ENCODE measurements at regions not wholly inside any gene's neighbourhood (a gene's known extent, or its start where the extent isn't known, plus 50 kb on each side); places are given as distances from the start of the nearest gene placed in this dataset.

GRCh38 chr2:106941372-106941993 lies 55.5 kb upstream of the ST6GAL2 start:
- DNase-seq (ENCODE audit: low read depth in 4 of 4, low spot score in 3 of 4): no peak

- no peak for DNase-seq (ENCODE audit: low read depth in 4 of 4, low spot score in 3 of 4)
Observed at GRCh38 chr2:106943468-106944200, 57.7 kb upstream of the ST6GAL2 start.

GRCh38 chr2:106944215-106944614 lies 58.2 kb upstream of the ST6GAL2 start:
- no peak for DNase-seq (ENCODE audit: low read depth in 4 of 4, low spot score in 3 of 4)

- DNase-seq (ENCODE audit: low read depth in 4 of 4, low spot score in 3 of 4): no peak
Observed at GRCh38 chr2:106948540-106948939, 62.6 kb upstream of the ST6GAL2 start.

GRCh38 chr2:106953236-106953635 lies 67.3 kb upstream of the ST6GAL2 start:
- no peak for DNase-seq (ENCODE audit: low read depth in 4 of 4, low spot score in 3 of 4)

GRCh38 chr2:106953779-106954178 lies 67.8 kb upstream of the ST6GAL2 start:
- no peak for DNase-seq (ENCODE audit: low read depth in 4 of 4, low spot score in 3 of 4)

- no peak for DNase-seq (ENCODE audit: low read depth in 4 of 4, low spot score in 3 of 4)
Observed at GRCh38 chr2:106954304-106954703, 68.3 kb upstream of the ST6GAL2 start.

GRCh38 chr2:106956416-106956815 lies 70.4 kb upstream of the ST6GAL2 start:
- no peak for DNase-seq (ENCODE audit: low read depth in 4 of 4, low spot score in 3 of 4)

GRCh38 chr2:106956879-106957278 lies 70.9 kb upstream of the ST6GAL2 start:
- no peak for DNase-seq (ENCODE audit: low read depth in 4 of 4, low spot score in 3 of 4)

- DNase-seq (ENCODE audit: low read depth in 4 of 4, low spot score in 3 of 4): no peak
Observed at GRCh38 chr2:106959975-106960682, 74.2 kb upstream of the ST6GAL2 start.

GRCh38 chr2:106960683-106961161 lies 74.8 kb upstream of the ST6GAL2 start:
- no peak for DNase-seq (ENCODE audit: low read depth in 4 of 4, low spot score in 3 of 4)

GRCh38 chr2:106961328-106961727 lies 75.4 kb upstream of the ST6GAL2 start:
- DNase-seq (ENCODE audit: low read depth in 4 of 4, low spot score in 3 of 4): no peak

- no peak for DNase-seq (ENCODE audit: low read depth in 4 of 4, low spot score in 3 of 4)
Observed at GRCh38 chr2:106963156-106963555, 77.2 kb upstream of the ST6GAL2 start.

- no peak for DNase-seq (ENCODE audit: low read depth in 4 of 4, low spot score in 3 of 4)
Observed at GRCh38 chr2:106963893-106964292, 77.9 kb upstream of the ST6GAL2 start.

- DNase-seq (ENCODE audit: low read depth in 4 of 4, low spot score in 3 of 4): no peak
Observed at GRCh38 chr2:106965611-106966010, 79.6 kb upstream of the ST6GAL2 start.

- no peak for DNase-seq (ENCODE audit: low read depth in 4 of 4, low spot score in 3 of 4)
Observed at GRCh38 chr2:106969777-106970176, 83.8 kb upstream of the ST6GAL2 start.

GRCh38 chr2:106970471-106971261 lies 84.7 kb upstream of the ST6GAL2 start:
- DNase-seq (ENCODE audit: low read depth in 4 of 4, low spot score in 3 of 4): no peak

GRCh38 chr2:106972782-106973181 lies 86.8 kb upstream of the ST6GAL2 start:
- no peak for DNase-seq (ENCODE audit: low read depth in 4 of 4, low spot score in 3 of 4)

GRCh38 chr2:106974891-106975290 lies 88.9 kb upstream of the ST6GAL2 start:
- no peak for DNase-seq (ENCODE audit: low read depth in 4 of 4, low spot score in 3 of 4)

GRCh38 chr2:106975641-106976040 lies 89.7 kb upstream of the ST6GAL2 start:
- DNase-seq (ENCODE audit: low read depth in 4 of 4, low spot score in 3 of 4): no peak

GRCh38 chr2:106976548-106976947 lies 90.6 kb upstream of the ST6GAL2 start:
- no peak for DNase-seq (ENCODE audit: low read depth in 4 of 4, low spot score in 3 of 4)

Measured in left renal pelvis (tissue), 4 donors.